HepG2 (cell line): ENCODE measurements at regions not wholly inside any gene's neighbourhood (a gene's known extent, or its start where the extent isn't known, plus 50 kb on each side); places are given as distances from the start of the nearest gene placed in this dataset.
A peak's percentile ranks its signal among the peaks of the same experiment; 100 is the strongest.

Source experiments
- ATAC-seq: fragments of 200-7000 bp; cut with Tn5 transposase; 3 replicates; pipeline ENCODE4 v1.9.1; 2020; ENCODE audit warnings: mild to moderate bottlenecking, moderate library complexity
- BruUV-seq: library from RNA; stranded (reverse); fragments of 400-500 nt; replicated peaks from 2 replicates; lab custom pipeline; 2021; lab: Mats Ljungman, UMichigan
- CTCF ChIA-PET: fragments of 300-600 bp; formaldehyde crosslinking; extraction: SDS; loops from one replicate; lab custom pipeline; 2021; ENCODE audit warnings: low total read pairs, inconsistent platforms, low intra/inter-chr PET ratio; lab: Yijun Ruan, JAX
- POLR2A ChIA-PET: fragments of 350-600 bp; sonication (Branson Sonifier 250); formaldehyde crosslinking; loops from one replicate; lab custom pipeline; 2020; ENCODE audit warnings: antibody characterized with exemption, inconsistent platforms; lab: Yijun Ruan, JAX
- DNase-seq: peaks from one replicate; pipeline ENCODE4 v3.0.0-alpha.2; 2015; ENCODE audit warnings: low spot score
- FAIRE-seq: peaks from 3 replicates; lab custom pipeline; 2011; peaks lifted over from hg19 to GRCh38; lab: Jason Lieb, UNC
- H2AFZ ChIP-seq: one replicate; pipeline ENCODE4 v1.6.1; 2011; ENCODE audit warnings: low read length, inconsistent platforms
- H3K27ac ChIP-seq: fragments of 300-600 bp; 3 replicates; pipeline ENCODE4 v1.8.0; 2011; ENCODE audit warnings: mixed run types, mild to moderate bottlenecking, mixed read lengths, low read length, inconsistent platforms; ENCODE audit not compliant: insufficient read depth; ENCODE audit errors: extremely low read length
- H3K27me3 ChIP-seq, 2 experiments: fragments of 200-600 bp in 1 of 2; 2 replicates in 1 of 2; 3 replicates in 1 of 2; pipeline versions ENCODE4 v1.6.0 to v1.8.0; 2011; ENCODE audit warnings: low read length in 2 of 2, mild to moderate bottlenecking in 2 of 2, moderate library complexity in 2 of 2, inconsistent platforms in 1 of 2; ENCODE audit not compliant: insufficient read depth in 2 of 2, control insufficient read depth in 1 of 2
- H3K36me3 ChIP-seq, 2 experiments: fragments of 200-600 bp in 1 of 2; replicated peaks in 1 of 2; 2 replicates in 1 of 2; 3 replicates in 1 of 2; pipeline versions ENCODE4 v1.5.1 to v1.8.0; 2011; ENCODE audit warnings: low read length in 2 of 2, inconsistent platforms in 1 of 2; ENCODE audit not compliant: insufficient read depth in 2 of 2, control insufficient read depth in 1 of 2
- H3K4me1 ChIP-seq: 2 replicates; pipeline ENCODE4 v1.5.1; 2012; ENCODE audit warnings: low read length, inconsistent platforms; ENCODE audit not compliant: insufficient read depth
- H3K4me2 ChIP-seq: 2 replicates; pipeline ENCODE4 v1.6.0; 2011; ENCODE audit warnings: low read depth, low read length, inconsistent platforms
- H3K4me3 ChIP-seq, 3 experiments: fragments of 200-600 bp in 1 of 3; sonication (generic), shearing (Covaris generic) in 1 of 3; replicated peaks in 1 of 3; 2 replicates each; pipeline ENCODE4 v1.5.1; 2011 to 2016; ENCODE audit warnings: low read length in 3 of 3, inconsistent platforms in 2 of 3, low read depth in 2 of 3, mild to moderate bottlenecking in 2 of 3, control low read depth in 1 of 3, mixed read lengths in 1 of 3; ENCODE audit not compliant: insufficient read depth in 1 of 3
- H3K79me2 ChIP-seq: one replicate; pipeline ENCODE4 v1.6.1; 2011; ENCODE audit warnings: low read length, inconsistent platforms; ENCODE audit not compliant: insufficient read depth
- H3K9ac ChIP-seq: 2 replicates; pipeline ENCODE4 v1.6.0; 2011; ENCODE audit warnings: mild to moderate bottlenecking, low read depth, low read length, inconsistent platforms; ENCODE audit not compliant: insufficient read depth
- H3K9me3 ChIP-seq: 2 replicates; pipeline ENCODE4 v1.5.1; 2012; ENCODE audit warnings: mild to moderate bottlenecking, low read length
- H4K20me1 ChIP-seq: 2 replicates; pipeline ENCODE4 v1.6.0; 2011; ENCODE audit warnings: inconsistent platforms, mild to moderate bottlenecking, low read length, moderate library complexity; ENCODE audit not compliant: insufficient read depth
- ATF3 ChIP-seq: sonication (generic); formaldehyde crosslinking; IDR thresholded peaks from 2 replicates; pipeline ENCODE4 v1.4.0; 2020; ENCODE audit warnings: missing genetic modification reagents
- ATF7 ChIP-seq, 2 experiments: fragments of 450-650 bp in 1 of 2; sonication (generic) in 1 of 2; formaldehyde crosslinking in 1 of 2; IDR thresholded peaks; 2 replicates each; pipeline versions ENCODE4 v1.4.0 to v1.6.1; 2016 to 2020; ENCODE audit warnings: antibody characterized with exemption in 1 of 2, mild to moderate bottlenecking in 1 of 2, missing genetic modification reagents in 1 of 2
- BCL6 ChIP-seq: IDR thresholded peaks from 2 replicates; pipeline ENCODE4 v1.6.1; 2016; ENCODE audit warnings: missing genetic modification reagents, missing compliant biosample characterization
- CEBPB ChIP-seq: IDR thresholded peaks from 2 replicates; pipeline ENCODE4 v1.6.1; 2011; ENCODE audit warnings: low read depth, low read length, improper control_type of control experiment, borderline replicate concordance
- GPBP1L1 ChIP-seq: sonication (generic); formaldehyde crosslinking; IDR thresholded peaks from 2 replicates; pipeline ENCODE4 v1.5.0; 2020; ENCODE audit warnings: mild to moderate bottlenecking, missing genetic modification reagents
- ZNF335 ChIP-seq: sonication (generic); formaldehyde crosslinking; IDR thresholded peaks from 2 replicates; pipeline ENCODE4 v1.4.0; 2020; ENCODE audit warnings: missing genetic modification reagents
- WGBS: methylation state at CpG from one replicate; pipeline ENCODE4 v1.1.6; 2017; ENCODE audit warnings: low lambda C conversion rate; 5-methylcytosine and 5-hydroxymethylcytosine counted together
- in situ Hi-C: cut with HindIII; loops from 2 replicates; pipeline ENCODE4 v1.10.0; 2017; ENCODE audit warnings: low pct_unique_long_range_greater_than_20kb; ENCODE audit not compliant: extremely low pct_ligation_motif_present
- intact Hi-C: fragments of 100-400 bp; cut with micrococcal nuclease; formaldehyde crosslinking; loops from one replicate; pipeline ENCODE4 v1.10.0; 2022; ENCODE audit not compliant: unreplicated experiment
- TF ChIP-seq, protein P1 (sequence below): sonication (generic); formaldehyde crosslinking; IDR thresholded peaks from 2 replicates; pipeline ENCODE4 v1.4.0; 2020; ENCODE audit warnings: missing genetic modification reagents

GRCh38 chr1:73744985-73745384, 453.0 kb downstream of the LRRIQ3 start (continued):
- TF ChIP-seq GPBP1L1 (CRISPR knock-in tag) = no peak
- no peak for TF ChIP-seq ATF3 (CRISPR knock-in tag)
- TF ChIP-seq, protein P1, sequence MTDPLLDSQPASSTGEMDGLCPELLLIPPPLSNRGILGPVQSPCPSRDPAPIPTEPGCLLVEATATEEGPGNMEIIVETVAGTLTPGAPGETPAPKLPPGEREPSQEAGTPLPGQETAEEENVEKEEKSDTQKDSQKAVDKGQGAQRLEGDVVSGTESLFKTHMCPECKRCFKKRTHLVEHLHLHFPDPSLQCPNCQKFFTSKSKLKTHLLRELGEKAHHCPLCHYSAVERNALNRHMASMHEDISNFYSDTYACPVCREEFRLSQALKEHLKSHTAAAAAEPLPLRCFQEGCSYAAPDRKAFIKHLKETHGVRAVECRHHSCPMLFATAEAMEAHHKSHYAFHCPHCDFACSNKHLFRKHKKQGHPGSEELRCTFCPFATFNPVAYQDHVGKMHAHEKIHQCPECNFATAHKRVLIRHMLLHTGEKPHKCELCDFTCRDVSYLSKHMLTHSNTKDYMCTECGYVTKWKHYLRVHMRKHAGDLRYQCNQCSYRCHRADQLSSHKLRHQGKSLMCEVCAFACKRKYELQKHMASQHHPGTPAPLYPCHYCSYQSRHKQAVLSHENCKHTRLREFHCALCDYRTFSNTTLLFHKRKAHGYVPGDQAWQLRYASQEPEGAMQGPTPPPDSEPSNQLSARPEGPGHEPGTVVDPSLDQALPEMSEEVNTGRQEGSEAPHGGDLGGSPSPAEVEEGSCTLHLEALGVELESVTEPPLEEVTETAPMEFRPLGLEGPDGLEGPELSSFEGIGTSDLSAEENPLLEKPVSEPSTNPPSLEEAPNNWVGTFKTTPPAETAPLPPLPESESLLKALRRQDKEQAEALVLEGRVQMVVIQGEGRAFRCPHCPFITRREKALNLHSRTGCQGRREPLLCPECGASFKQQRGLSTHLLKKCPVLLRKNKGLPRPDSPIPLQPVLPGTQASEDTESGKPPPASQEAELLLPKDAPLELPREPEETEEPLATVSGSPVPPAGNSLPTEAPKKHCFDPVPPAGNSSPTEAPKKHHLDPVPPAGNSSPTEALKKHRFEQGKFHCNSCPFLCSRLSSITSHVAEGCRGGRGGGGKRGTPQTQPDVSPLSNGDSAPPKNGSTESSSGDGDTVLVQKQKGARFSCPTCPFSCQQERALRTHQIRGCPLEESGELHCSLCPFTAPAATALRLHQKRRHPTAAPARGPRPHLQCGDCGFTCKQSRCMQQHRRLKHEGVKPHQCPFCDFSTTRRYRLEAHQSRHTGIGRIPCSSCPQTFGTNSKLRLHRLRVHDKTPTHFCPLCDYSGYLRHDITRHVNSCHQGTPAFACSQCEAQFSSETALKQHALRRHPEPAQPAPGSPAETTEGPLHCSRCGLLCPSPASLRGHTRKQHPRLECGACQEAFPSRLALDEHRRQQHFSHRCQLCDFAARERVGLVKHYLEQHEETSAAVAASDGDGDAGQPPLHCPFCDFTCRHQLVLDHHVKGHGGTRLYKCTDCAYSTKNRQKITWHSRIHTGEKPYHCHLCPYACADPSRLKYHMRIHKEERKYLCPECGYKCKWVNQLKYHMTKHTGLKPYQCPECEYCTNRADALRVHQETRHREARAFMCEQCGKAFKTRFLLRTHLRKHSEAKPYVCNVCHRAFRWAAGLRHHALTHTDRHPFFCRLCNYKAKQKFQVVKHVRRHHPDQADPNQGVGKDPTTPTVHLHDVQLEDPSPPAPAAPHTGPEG = no peak
- no peak for TF ChIP-seq ZNF335

GRCh38 chr1:73736125-73736524, 461.9 kb downstream of the LRRIQ3 start:
- in situ Hi-C loops (no loop called here), intact Hi-C loops (no loop called here)
- Histone ChIP-seq H3K4me3 (no peak overlapping the region), H3K79me2 (no peaks in the 10 kb centered on the region), H3K9me3 (peaks cover 70% of the 10 kb centered on the region), H4K20me1 (no peaks in the 10 kb centered on the region), H2AFZ (no peak overlapping the region), H3K4me2 (no peak overlapping the region), H3K9ac (no peak overlapping the region), H3K27me3 (no peaks in the 10 kb centered on the region), H3K36me3 (no peaks in the 10 kb centered on the region), H3K4me1 (no peaks in the 10 kb centered on the region), H3K27ac (no peak overlapping the region)
- 0% methylated on average over 2 of the region's 2 CpGs for WGBS
- TF ChIP-seq CEBPB = peak; percentile 16; the same call in 1 of the 2 replicates
- no peak for TF ChIP-seq BCL6 (CRISPR knock-in tag)
- TF ChIP-seq ATF7 (IDR thresholded peaks at IDR 0.05) = peak; percentile 29; the same call in 1 of the 2 replicates
- no peak for TF ChIP-seq ATF7 (CRISPR knock-in tag; IDR thresholded peaks at IDR 0.05)
- CTCF ChIA-PET = no interaction called here
- FAIRE-seq (no peak), DNase-seq (no peak), ATAC-seq (no peak)
- POLR2A ChIA-PET = no interaction called here
- no TSS peak for BruUV-seq
